HFF-Myc (cell line): ENCODE measurements at regions not wholly inside any gene's neighbourhood (a gene's known extent, or its start where the extent isn't known, plus 50 kb on each side); places are given as distances from the start of the nearest gene placed in this dataset.

ENCODE experiments used
- DNase-seq: peaks from one replicate; pipeline ENCODE4 v3.0.0-alpha.2; 2011; ENCODE audit warnings: low read depth; ENCODE audit errors: extremely low read depth
- H3K4me3 ChIP-seq: replicated peaks from 2 replicates; pipeline ENCODE4 v1.5.1; 2011; ENCODE audit warnings: low read depth, mild to moderate bottlenecking, control low read depth, low read length
- TF ChIP-seq, protein P1 (sequence below): IDR thresholded peaks from 2 replicates; pipeline ENCODE4 v1.5.1; 2012; ENCODE audit warnings: mild to moderate bottlenecking, low read depth, low read length, control low read depth; ENCODE audit errors: missing control alignments

- TF ChIP-seq, protein P1, sequence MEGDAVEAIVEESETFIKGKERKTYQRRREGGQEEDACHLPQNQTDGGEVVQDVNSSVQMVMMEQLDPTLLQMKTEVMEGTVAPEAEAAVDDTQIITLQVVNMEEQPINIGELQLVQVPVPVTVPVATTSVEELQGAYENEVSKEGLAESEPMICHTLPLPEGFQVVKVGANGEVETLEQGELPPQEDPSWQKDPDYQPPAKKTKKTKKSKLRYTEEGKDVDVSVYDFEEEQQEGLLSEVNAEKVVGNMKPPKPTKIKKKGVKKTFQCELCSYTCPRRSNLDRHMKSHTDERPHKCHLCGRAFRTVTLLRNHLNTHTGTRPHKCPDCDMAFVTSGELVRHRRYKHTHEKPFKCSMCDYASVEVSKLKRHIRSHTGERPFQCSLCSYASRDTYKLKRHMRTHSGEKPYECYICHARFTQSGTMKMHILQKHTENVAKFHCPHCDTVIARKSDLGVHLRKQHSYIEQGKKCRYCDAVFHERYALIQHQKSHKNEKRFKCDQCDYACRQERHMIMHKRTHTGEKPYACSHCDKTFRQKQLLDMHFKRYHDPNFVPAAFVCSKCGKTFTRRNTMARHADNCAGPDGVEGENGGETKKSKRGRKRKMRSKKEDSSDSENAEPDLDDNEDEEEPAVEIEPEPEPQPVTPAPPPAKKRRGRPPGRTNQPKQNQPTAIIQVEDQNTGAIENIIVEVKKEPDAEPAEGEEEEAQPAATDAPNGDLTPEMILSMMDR: no peak
- DNase-seq: no peak
Measured at GRCh38 chr11:47899801-47900200, 51.7 kb upstream of the NUP160 start.

More at GRCh38 chr11:47899801-47900200, 51.7 kb upstream of the NUP160 start:
- H3K4me3 ChIP-seq: no peak overlapping the region
